ENCODE measurements at regions not wholly inside any gene's neighbourhood (a gene's known extent, or its start where the extent isn't known, plus 50 kb on each side); places are given as distances from the start of the nearest gene placed in this dataset.

DNA sequence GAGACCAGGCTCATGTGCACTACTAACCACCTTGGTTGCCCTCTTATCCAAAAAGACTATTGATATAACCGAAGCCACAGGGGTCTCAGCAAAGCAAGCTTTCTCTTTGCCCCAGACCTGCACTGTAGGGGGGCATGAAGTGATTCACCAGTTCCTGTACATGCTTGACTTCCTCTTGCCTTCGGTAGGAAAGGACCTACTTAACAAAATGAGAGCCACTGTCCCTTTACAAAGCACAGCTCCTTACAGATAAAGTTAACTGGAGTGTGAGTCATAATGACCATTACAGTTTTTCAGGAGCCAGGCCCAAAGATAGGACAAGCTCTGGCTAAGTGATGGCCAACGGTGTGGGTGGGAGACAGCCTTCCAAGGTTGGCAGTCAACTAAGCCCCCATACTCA is 622.0 kb upstream of the TSPY4 start:
- POLR2A ChIA-PET: no interaction called here
- H3K4me1 Mint-ChIP-seq (ENCODE audit: low read depth): no peaks in the 10 kb centered on the region
- CTCF ChIA-PET: no interaction called here

DNA sequence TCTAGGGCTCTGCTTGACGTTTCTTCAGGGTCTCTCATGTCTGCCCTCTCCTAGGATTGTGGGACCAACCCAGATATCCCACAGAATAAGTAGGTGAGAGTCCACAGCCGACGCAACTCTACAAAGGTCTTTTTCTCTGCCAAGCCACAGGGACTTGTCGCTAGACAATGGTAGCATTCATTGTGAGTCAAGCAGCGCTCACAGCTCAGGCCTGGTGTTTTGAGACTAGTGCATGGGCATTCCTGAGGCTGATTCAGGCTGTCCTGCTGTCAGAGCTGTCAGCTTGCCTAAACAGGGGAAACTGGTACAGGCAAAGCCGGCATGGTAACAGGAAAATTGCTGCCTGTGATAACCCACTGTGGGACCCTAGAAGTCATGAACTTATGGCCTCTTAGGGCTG is 610.6 kb upstream of the TSPY4 start:
- H3K27ac Mint-ChIP-seq: no peak overlapping the region
- ChIA-PET CTCF (no interaction called here), POLR2A (no interaction called here)
- H3K4me1 Mint-ChIP-seq (ENCODE audit: low read depth): no peaks in the 10 kb centered on the region
- H3K9me3 Mint-ChIP-seq (ENCODE audit: insufficient read depth): no peaks in the 10 kb centered on the region
- H3K27me3 Mint-ChIP-seq (ENCODE audit: low read depth): no peaks in the 10 kb centered on the region
- no peak overlapping the region for H3K4me3 Mint-ChIP-seq
- DNase-seq: no peak
- no peaks in the 10 kb centered on the region for H3K36me3 Mint-ChIP-seq (ENCODE audit: low read depth)
- no peak for ATAC-seq

More for the DNA sequence above, 622.0 kb upstream of the TSPY4 start:
- DNase-seq (no peak), ATAC-seq (no peak)
- Mint-ChIP-seq H3K27me3 (ENCODE audit: low read depth) (no peaks in the 10 kb centered on the region), H3K9me3 (ENCODE audit: insufficient read depth) (no peaks in the 10 kb centered on the region), H3K36me3 (ENCODE audit: low read depth) (no peaks in the 10 kb centered on the region), H3K4me3 (no peak overlapping the region), H3K27ac (no peak overlapping the region)

DNA sequence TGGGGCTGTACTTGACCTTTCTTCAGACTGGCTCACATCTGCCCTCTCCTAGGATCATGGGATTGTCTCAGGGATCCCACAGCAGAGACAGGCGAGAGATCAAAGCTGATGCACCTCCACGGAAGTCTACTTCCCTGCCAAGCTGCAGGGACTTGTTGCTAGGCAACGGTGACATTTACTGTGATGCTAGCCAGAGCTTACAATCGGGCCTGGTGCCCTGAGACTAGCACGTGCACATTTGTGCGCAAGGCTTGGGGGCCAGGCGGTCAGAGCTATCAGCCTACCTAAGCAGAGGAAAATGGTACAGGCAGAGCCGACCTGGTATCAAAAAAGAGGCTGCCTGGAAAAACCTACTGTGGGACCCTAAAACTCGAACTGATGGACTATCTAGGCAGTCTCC is 607.3 kb upstream of the TSPY4 start:
- ATAC-seq (no peak), DNase-seq (no peak)
- no peaks in the 10 kb centered on the region for H3K36me3 Mint-ChIP-seq (ENCODE audit: low read depth)
- ChIA-PET POLR2A (no interaction called here), CTCF (no interaction called here)
- no peaks in the 10 kb centered on the region for H3K9me3 Mint-ChIP-seq (ENCODE audit: insufficient read depth)
- H3K4me3 Mint-ChIP-seq: no peak overlapping the region
- no peaks in the 10 kb centered on the region for H3K4me1 Mint-ChIP-seq (ENCODE audit: low read depth)
- no peak overlapping the region for H3K27ac Mint-ChIP-seq
- no peaks in the 10 kb centered on the region for H3K27me3 Mint-ChIP-seq (ENCODE audit: low read depth)

DNA sequence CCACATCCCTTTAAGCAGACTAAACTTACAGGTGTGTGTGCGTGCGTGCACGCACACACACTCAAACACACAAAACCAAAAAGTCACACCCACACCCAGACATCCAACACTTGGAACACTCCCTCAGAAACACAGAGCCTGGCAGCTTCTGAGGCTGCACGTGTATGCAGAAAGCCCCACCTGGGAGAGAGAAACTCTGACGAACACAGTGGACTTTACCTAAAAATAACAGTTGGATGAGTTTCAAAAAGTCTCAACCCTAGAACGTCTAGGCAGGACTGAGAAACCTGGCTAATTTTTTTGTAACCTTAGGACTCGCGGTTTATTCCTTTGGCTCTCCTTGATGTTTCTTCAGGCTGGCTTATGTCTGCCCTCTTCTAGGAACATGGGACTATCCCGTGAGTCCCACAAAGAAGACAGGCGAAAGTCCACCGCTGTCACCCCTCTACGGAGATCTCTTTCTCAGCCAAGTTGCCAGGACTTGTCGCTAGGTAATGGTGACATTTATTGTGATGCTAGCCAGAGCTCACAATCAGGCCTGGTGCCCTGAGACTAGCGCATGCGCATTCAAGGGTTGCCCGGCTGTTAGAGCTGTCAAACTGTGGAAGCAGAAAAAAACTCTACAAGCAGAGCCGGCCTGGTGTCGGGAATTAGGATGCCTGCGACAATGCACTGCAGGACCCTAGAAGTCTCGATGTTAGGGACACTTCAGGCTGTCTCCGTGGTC is 595.8 kb upstream of the TSPY4 start:
- ChIA-PET POLR2A (no interaction called here), CTCF (no interaction called here)
- no peaks in the 10 kb centered on the region for H3K27me3 Mint-ChIP-seq (ENCODE audit: low read depth)
- no peaks in the 10 kb centered on the region for H3K9me3 Mint-ChIP-seq (ENCODE audit: insufficient read depth)
- H3K27ac Mint-ChIP-seq: no peak overlapping the region
- no peak overlapping the region for H3K4me3 Mint-ChIP-seq
- no peaks in the 10 kb centered on the region for H3K36me3 Mint-ChIP-seq (ENCODE audit: low read depth)
- DNase-seq (no peak), ATAC-seq (no peak)
- no peaks in the 10 kb centered on the region for H3K4me1 Mint-ChIP-seq (ENCODE audit: low read depth)

DNA sequence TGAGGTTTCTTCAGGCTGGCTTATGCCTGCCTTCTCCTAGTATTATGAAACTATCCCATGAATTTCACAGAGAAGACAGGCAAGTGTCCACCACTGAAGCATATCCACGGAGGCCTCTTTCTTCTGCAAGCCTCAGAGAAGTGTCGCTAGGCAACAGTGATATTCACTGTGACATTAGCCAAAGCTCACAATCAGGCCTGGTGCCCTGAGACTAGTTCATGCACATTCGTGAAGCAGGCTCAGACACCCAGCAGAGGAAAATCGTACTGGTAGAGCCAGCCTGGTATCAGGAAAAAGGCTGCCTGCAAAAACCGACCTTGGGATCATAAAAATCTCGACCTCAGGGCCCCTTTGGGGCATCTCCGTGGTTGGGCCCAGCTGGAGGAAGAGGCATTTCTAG is 573.1 kb upstream of the TSPY4 start:
- Mint-ChIP-seq H3K36me3 (ENCODE audit: low read depth) (no peaks in the 10 kb centered on the region), H3K27me3 (ENCODE audit: low read depth) (no peaks in the 10 kb centered on the region), H3K9me3 (ENCODE audit: insufficient read depth) (no peaks in the 10 kb centered on the region), H3K27ac (no peak overlapping the region), H3K4me1 (ENCODE audit: low read depth) (no peaks in the 10 kb centered on the region), H3K4me3 (no peak overlapping the region)
- ATAC-seq: no peak
- ChIA-PET POLR2A (no interaction called here), CTCF (no interaction called here)
- no peak for DNase-seq

DNA sequence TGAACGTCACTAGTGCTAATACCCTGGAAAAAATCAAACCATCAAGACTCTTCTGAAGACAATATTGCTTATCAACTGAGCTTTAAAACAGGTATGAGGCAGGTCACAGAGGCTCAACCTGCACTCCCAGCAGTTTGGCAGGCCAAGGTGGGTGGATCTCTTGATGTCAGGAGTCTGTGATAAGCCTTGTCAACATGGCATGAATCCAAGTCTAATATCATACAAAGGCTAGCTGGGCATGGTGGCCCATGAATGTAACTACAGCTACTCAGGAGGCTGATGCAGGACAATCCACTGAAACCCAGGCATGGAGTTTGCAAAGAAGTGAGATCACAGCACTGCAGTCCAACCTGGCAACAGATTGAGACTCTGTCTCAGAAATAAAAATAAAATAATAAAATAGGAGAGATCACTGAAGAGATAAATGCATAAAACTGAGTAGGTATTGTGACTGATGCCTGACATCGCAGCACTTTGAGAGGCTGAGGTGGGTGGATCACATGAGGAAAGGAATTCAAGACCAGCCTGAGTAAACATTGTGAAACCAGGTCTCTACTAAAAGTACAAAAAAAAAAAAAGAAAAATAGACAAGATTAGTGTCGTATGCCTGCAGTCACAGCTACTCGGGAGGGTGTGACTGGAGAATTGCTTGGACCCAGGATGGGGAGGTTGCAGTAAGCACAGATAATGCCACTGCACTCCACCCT is 555.9 kb upstream of the TSPY4 start:
- no peak for ATAC-seq
- Mint-ChIP-seq H3K9me3 (ENCODE audit: insufficient read depth) (no peaks in the 10 kb centered on the region), H3K4me3 (no peak overlapping the region), H3K36me3 (ENCODE audit: low read depth) (no peaks in the 10 kb centered on the region), H3K27ac (no peak overlapping the region), H3K27me3 (ENCODE audit: low read depth) (no peaks in the 10 kb centered on the region), H3K4me1 (ENCODE audit: low read depth) (no peaks in the 10 kb centered on the region)
- DNase-seq: no peak
- POLR2A ChIA-PET: no interaction called here
- CTCF ChIA-PET: no interaction called here

DNA sequence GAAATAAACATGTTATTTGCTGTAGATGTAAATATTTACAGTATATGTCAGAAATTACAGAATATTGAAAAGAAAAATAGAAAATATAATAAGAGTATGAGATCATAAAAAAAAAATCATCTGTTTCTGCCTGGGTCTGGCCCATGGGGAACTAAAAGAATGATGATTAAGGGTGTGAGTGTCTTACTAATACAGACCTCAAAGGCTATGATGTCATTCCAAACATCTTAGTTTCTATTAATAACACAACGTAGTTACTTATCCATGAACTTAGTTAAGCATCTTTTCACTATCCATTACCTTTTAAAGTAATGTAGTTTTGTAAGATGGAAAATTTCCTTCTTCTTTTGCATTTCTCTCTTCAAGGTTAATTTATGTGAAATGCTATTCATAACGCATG is 542.7 kb upstream of the TSPY4 start:
- ChIA-PET POLR2A (no interaction called here), CTCF (no interaction called here)
- Mint-ChIP-seq H3K4me3 (no peak overlapping the region), H3K27ac (no peak overlapping the region), H3K4me1 (ENCODE audit: low read depth) (no peaks in the 10 kb centered on the region), H3K27me3 (ENCODE audit: low read depth) (no peaks in the 10 kb centered on the region), H3K36me3 (ENCODE audit: low read depth) (no peaks in the 10 kb centered on the region), H3K9me3 (ENCODE audit: insufficient read depth) (no peaks in the 10 kb centered on the region)
- ATAC-seq (no peak), DNase-seq (no peak)

DNA sequence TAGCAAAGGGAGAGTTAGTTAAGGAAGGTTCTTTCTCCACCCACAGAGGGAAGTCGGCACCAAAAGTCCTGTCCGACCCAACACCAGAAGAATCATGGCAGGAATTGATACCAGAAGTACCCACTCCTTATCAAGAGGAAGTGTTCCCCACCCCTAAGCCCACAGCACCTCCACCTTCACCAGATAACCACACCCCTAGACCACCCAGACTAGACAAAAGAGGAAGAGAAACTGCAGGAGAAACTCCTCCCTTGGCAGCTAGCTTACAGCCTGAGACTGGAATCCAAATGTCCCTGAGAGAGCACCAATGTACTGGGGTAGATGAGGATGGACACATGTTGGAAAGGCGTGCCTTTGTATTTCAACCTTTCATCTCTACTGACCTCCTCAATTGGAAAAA is 532.9 kb upstream of the TSPY4 start:
- Mint-ChIP-seq H3K27ac (no peak overlapping the region), H3K4me1 (ENCODE audit: low read depth) (no peaks in the 10 kb centered on the region), H3K36me3 (ENCODE audit: low read depth) (no peaks in the 10 kb centered on the region), H3K4me3 (no peak overlapping the region), H3K27me3 (ENCODE audit: low read depth) (no peaks in the 10 kb centered on the region), H3K9me3 (ENCODE audit: insufficient read depth) (no peaks in the 10 kb centered on the region)
- ChIA-PET CTCF (no interaction called here), POLR2A (no interaction called here)
- no peak for ATAC-seq
- no peak for DNase-seq

DNA sequence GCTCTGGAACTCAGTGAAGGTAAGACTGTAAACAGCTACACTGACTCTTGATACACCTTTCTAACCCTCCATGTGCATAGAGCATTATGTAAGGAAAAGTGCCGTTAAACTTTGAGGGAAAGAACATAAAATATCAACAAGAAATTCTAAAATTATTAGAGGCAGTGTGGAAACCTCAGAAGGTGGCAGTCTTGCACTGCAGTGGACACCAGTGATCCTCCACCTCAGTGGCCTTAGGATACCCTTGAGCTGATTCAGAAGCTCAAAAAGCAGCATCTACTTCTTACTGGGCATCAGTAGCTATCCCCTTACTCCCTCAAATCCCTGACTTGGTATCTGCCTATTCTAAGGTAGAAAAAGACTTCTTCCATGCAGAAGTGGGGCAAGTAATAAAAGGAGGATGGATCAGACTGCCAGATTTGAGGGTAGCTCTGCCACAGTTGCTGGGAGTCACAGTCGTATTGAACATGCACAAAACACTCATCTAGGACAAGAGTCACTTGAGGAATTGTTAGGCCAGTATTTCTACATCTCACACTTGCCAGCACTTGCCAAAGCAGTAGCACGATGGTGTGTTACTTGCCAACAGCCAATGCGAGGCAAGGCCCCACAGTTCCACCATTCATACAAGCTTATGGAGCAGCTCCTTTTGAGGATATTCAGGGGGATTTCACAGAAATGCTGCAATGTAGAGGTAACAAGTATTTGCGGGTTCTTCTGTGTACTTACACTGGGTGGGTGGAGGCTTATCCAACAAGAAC is 529.4 kb upstream of the TSPY4 start:
- ATAC-seq (no peak), DNase-seq (no peak)
- H3K4me1 Mint-ChIP-seq (ENCODE audit: low read depth): no peaks in the 10 kb centered on the region
- CTCF ChIA-PET: no interaction called here
- POLR2A ChIA-PET: no interaction called here
- no peaks in the 10 kb centered on the region for H3K36me3 Mint-ChIP-seq (ENCODE audit: low read depth)
- no peaks in the 10 kb centered on the region for H3K27me3 Mint-ChIP-seq (ENCODE audit: low read depth)
- no peak overlapping the region for H3K4me3 Mint-ChIP-seq
- no peak overlapping the region for H3K27ac Mint-ChIP-seq
- no peaks in the 10 kb centered on the region for H3K9me3 Mint-ChIP-seq (ENCODE audit: insufficient read depth)

DNA sequence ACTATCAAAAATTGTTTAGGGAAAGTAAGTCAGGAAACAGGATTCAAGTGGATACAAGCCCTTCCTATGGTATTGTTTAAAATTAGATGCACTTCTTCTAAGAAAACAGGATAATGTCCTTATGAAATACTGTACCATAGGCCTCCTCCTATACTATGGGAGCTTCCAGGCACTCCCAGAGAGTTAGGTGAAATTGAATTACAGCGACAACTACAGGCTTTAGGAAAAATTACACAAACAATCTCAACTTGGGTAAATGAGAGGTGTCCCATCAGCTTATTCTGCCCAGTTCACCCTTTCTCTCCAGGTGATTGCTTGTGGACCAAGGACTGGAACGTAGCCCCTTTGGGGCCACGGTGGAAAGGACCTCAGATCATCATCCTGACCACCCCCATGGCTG is 528.7 kb upstream of the TSPY4 start:
- no peak for ATAC-seq
- H3K36me3 Mint-ChIP-seq (ENCODE audit: low read depth): no peaks in the 10 kb centered on the region
- POLR2A ChIA-PET: no interaction called here
- H3K4me3 Mint-ChIP-seq: no peak overlapping the region
- no peak for DNase-seq
- H3K9me3 Mint-ChIP-seq (ENCODE audit: insufficient read depth): no peaks in the 10 kb centered on the region
- CTCF ChIA-PET: no interaction called here
- H3K27me3 Mint-ChIP-seq (ENCODE audit: low read depth): no peaks in the 10 kb centered on the region
- H3K4me1 Mint-ChIP-seq (ENCODE audit: low read depth): no peaks in the 10 kb centered on the region
- no peak overlapping the region for H3K27ac Mint-ChIP-seq

DNA sequence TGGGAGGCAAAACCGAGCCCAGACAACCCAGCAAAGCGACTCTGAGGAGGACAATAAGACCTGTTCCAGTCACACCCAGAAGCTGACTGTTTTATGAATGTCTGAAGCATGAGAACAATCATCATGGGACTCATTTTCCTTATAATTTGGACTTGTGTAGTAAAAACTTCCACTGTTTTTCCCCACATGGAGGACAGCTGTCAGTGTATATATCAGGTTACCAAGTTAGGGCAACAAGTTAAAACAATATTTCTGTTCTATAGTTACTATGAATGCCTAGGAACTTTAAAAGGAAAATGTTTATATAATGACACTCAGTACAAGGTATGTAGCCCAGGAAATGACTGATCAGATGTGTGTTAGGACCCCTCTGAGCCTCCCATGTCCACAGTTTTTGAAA is 528.2 kb upstream of the TSPY4 start:
- H3K27me3 Mint-ChIP-seq (ENCODE audit: low read depth): no peaks in the 10 kb centered on the region
- H3K4me1 Mint-ChIP-seq (ENCODE audit: low read depth): no peaks in the 10 kb centered on the region
- no peaks in the 10 kb centered on the region for H3K36me3 Mint-ChIP-seq (ENCODE audit: low read depth)
- H3K4me3 Mint-ChIP-seq: no peak overlapping the region
- POLR2A ChIA-PET: no interaction called here
- CTCF ChIA-PET: no interaction called here
- no peak for DNase-seq
- no peak for ATAC-seq
- no peak overlapping the region for H3K27ac Mint-ChIP-seq
- H3K9me3 Mint-ChIP-seq (ENCODE audit: insufficient read depth): no peaks in the 10 kb centered on the region

DNA sequence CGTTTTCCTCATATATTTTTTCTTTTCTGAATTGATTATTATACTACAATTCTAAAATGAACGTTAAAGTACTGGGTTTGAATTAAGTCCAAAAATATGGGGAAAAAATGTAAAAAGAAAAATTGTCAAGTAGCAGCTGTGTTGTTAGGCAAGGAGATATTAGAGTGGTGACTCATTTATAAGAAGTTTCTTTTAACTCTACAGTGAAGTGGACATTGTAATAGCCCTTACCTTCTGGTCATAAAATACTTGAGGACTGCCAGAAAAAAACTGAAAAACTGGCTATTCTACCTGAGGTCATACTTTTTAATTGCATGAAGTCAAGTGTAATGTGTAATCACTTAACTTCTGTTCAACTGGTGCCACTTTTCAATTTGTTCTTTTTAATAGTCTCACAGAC is 523.1 kb upstream of the TSPY4 start:
- Mint-ChIP-seq H3K4me3 (no peak overlapping the region), H3K36me3 (ENCODE audit: low read depth) (no peaks in the 10 kb centered on the region), H3K27ac (no peak overlapping the region), H3K27me3 (ENCODE audit: low read depth) (no peaks in the 10 kb centered on the region), H3K9me3 (ENCODE audit: insufficient read depth) (no peaks in the 10 kb centered on the region), H3K4me1 (ENCODE audit: low read depth) (no peaks in the 10 kb centered on the region)
- ChIA-PET POLR2A (no interaction called here), CTCF (no interaction called here)
- ATAC-seq (no peak), DNase-seq (no peak)

Measured in activated CD8-positive, alpha-beta T cell treated with anti-CD3 and anti-CD28 coated beads, Interleukin-2, amount 10 ng/mL, durations not matched to agents 7 days and 5 days (primary cell).